Tibial nerve (tissue), 4 donors: ENCODE measurements at regions not wholly inside any gene's neighbourhood (a gene's known extent, or its start where the extent isn't known, plus 50 kb on each side); places are given as distances from the start of the nearest gene placed in this dataset.

Experiments
- EP300 ChIP-seq, 2 donors: sonication (generic); formaldehyde crosslinking; IDR thresholded peaks; one replicate each; pipeline ENCODE4 v1.6.1; 2017; ENCODE audit warnings: antibody characterized with exemption in 2 of 2, mild to moderate bottlenecking in 1 of 2
- POLR2A ChIP-seq, 2 donors: fragments of 450-650 bp; IDR thresholded peaks; one replicate each; pipeline ENCODE4 v1.6.1; 2017; ENCODE audit warnings: antibody characterized with exemption in 2 of 2, mild to moderate bottlenecking in 2 of 2, moderate library complexity in 2 of 2
- TF ChIP-seq, protein P1 (sequence below), 5 experiments: fragments of 200-600 bp in 3 of 5; fragments of 450-650 bp in 2 of 5; sonication (generic) in 3 of 5; IDR thresholded peaks; one replicate each; pipeline ENCODE4 v1.5.1; 2016 to 2019; ENCODE audit warnings: antibody characterized with exemption in 5 of 5, mild to moderate bottlenecking in 3 of 5, moderate library complexity in 2 of 5

DNA sequence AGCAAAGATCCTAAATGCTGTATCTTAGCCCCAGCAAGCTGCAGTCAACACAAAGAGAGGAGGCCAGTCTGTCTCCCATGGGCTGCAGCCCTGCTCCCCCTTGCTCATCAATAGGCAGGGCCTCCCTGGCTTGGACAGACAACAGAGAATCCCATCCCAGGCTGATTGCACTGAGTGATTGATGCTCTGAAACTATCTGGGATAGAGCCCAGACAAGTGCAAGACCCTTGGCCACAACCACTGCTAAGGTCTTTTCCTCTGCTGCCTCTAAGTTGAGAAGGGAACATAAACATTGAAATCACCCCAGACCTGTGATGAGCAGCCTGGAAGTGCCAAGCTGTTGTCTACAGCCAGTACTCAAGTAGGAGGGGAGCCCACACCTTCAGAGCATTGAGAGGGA, 661.0 kb upstream of the CDH18 start:
- TF ChIP-seq, protein P1, sequence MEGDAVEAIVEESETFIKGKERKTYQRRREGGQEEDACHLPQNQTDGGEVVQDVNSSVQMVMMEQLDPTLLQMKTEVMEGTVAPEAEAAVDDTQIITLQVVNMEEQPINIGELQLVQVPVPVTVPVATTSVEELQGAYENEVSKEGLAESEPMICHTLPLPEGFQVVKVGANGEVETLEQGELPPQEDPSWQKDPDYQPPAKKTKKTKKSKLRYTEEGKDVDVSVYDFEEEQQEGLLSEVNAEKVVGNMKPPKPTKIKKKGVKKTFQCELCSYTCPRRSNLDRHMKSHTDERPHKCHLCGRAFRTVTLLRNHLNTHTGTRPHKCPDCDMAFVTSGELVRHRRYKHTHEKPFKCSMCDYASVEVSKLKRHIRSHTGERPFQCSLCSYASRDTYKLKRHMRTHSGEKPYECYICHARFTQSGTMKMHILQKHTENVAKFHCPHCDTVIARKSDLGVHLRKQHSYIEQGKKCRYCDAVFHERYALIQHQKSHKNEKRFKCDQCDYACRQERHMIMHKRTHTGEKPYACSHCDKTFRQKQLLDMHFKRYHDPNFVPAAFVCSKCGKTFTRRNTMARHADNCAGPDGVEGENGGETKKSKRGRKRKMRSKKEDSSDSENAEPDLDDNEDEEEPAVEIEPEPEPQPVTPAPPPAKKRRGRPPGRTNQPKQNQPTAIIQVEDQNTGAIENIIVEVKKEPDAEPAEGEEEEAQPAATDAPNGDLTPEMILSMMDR (IDR thresholded peaks at IDR 0.05) = no peak
- TF ChIP-seq POLR2A (IDR thresholded peaks at IDR 0.05) (no peak), EP300 (IDR thresholded peaks at IDR 0.05) (no peak)
